HEK293 (cell line): ENCODE measurements at regions not wholly inside any gene's neighbourhood (a gene's known extent, or its start where the extent isn't known, plus 50 kb on each side); places are given as distances from the start of the nearest gene placed in this dataset.

Experiments
- CTCF ChIA-PET: fragments of 350-600 bp; formaldehyde crosslinking; extraction: SDS; loops from one replicate; lab custom pipeline; 2021; ENCODE audit warnings: antibody characterized with exemption; lab: Yijun Ruan, JAX
- POLR2A ChIA-PET: fragments of 300-600 bp; formaldehyde crosslinking; extraction: SDS; loops from one replicate; lab custom pipeline; 2020; ENCODE audit warnings: antibody characterized with exemption, inconsistent platforms; lab: Yijun Ruan, JAX
- H3K27ac ChIP-seq: fragments of 200-500 bp; sonication (Bioruptor generic); 2 replicates; pipeline ENCODE4 v1.5.1; 2014; ENCODE audit warnings: low read depth, low read length, control low read depth, inconsistent platforms; ENCODE audit errors: extremely low read depth
- H3K36me3 ChIP-seq, 2 experiments: fragments of 200-500 bp in 1 of 2; sonication (Bioruptor generic) in 1 of 2; 1 replicate in 1 of 2; 2 replicates in 1 of 2; pipeline ENCODE4 v1.5.1; 2014 to 2017; ENCODE audit warnings: inconsistent platforms in 2 of 2, low read length in 2 of 2; ENCODE audit not compliant: control insufficient read depth in 2 of 2, insufficient read depth in 1 of 2
- H3K4me1 ChIP-seq: fragments of 200-500 bp; sonication (Bioruptor generic); 2 replicates; pipeline ENCODE4 v1.5.1; 2014; ENCODE audit warnings: mild to moderate bottlenecking, low read length, inconsistent platforms; ENCODE audit not compliant: control insufficient read depth, insufficient read depth
- H3K4me3 ChIP-seq: 2 replicates; pipeline ENCODE4 v1.5.1; 2011; ENCODE audit warnings: low read depth, mild to moderate bottlenecking, control low read depth, low read length, moderate library complexity
- H3K9me3 ChIP-seq: fragments of 200-500 bp; sonication (Bioruptor generic); 2 replicates; pipeline ENCODE4 v1.5.1; 2014; ENCODE audit warnings: low read depth, low read length, inconsistent platforms; ENCODE audit not compliant: control insufficient read depth, insufficient read depth
- GLI2 ChIP-seq: fragments of 450-650 bp; formaldehyde crosslinking; IDR thresholded peaks from 2 replicates; pipeline ENCODE4; 2017; ENCODE audit warnings: missing biosample characterization, missing genetic modification characterization, low read depth, borderline replicate concordance
- KLF7 ChIP-seq: fragments of 450-650 bp; formaldehyde crosslinking; IDR thresholded peaks from 2 replicates; pipeline ENCODE4 v1.5.1; 2016; ENCODE audit warnings: missing biosample characterization, missing genetic modification characterization, borderline replicate concordance
- ZBTB1 ChIP-seq: fragments of 450-650 bp; formaldehyde crosslinking; IDR thresholded peaks from 2 replicates; pipeline ENCODE4 v1.5.1; 2016; ENCODE audit warnings: missing biosample characterization, missing genetic modification characterization
- ZFP69B ChIP-seq: fragments of 450-650 bp; formaldehyde crosslinking; IDR thresholded peaks from 2 replicates; pipeline ENCODE4 v1.5.1; 2016; ENCODE audit warnings: missing biosample characterization, missing genetic modification characterization
- ZNF138 ChIP-seq: fragments of 450-650 bp; formaldehyde crosslinking; IDR thresholded peaks from 2 replicates; pipeline ENCODE4 v1.5.1; 2016; ENCODE audit warnings: missing biosample characterization, missing genetic modification characterization, borderline replicate concordance
- ZNF169 ChIP-seq: fragments of 450-650 bp; formaldehyde crosslinking; IDR thresholded peaks from 2 replicates; pipeline ENCODE4 v1.5.1; 2016; ENCODE audit warnings: missing biosample characterization, missing genetic modification characterization
- ZNF175 ChIP-seq: fragments of 450-650 bp; formaldehyde crosslinking; IDR thresholded peaks from 2 replicates; pipeline ENCODE4 v1.5.1; 2016; ENCODE audit warnings: missing biosample characterization, missing genetic modification characterization
- ZNF18 ChIP-seq: fragments of 450-650 bp; formaldehyde crosslinking; IDR thresholded peaks from 2 replicates; pipeline ENCODE4 v1.5.1; 2016; ENCODE audit warnings: missing biosample characterization, missing genetic modification characterization
- ZNF211 ChIP-seq: fragments of 450-650 bp; formaldehyde crosslinking; IDR thresholded peaks from 2 replicates; pipeline ENCODE4 v1.5.1; 2016; ENCODE audit warnings: low read depth, missing biosample characterization, missing genetic modification characterization
- ZNF302 ChIP-seq: fragments of 450-650 bp; formaldehyde crosslinking; IDR thresholded peaks from 2 replicates; pipeline ENCODE4 v1.5.1; 2016; ENCODE audit warnings: missing biosample characterization, missing genetic modification characterization, low read depth
- ZNF394 ChIP-seq: fragments of 450-650 bp; formaldehyde crosslinking; IDR thresholded peaks from 2 replicates; pipeline ENCODE4 v1.5.1; 2016; ENCODE audit warnings: missing biosample characterization, missing genetic modification characterization, mild to moderate bottlenecking, moderate library complexity, borderline replicate concordance
- ZNF423 ChIP-seq: fragments of 450-650 bp; formaldehyde crosslinking; IDR thresholded peaks from 2 replicates; pipeline ENCODE4 v1.5.1; 2016; ENCODE audit warnings: missing biosample characterization, missing genetic modification characterization
- ZNF473 ChIP-seq: fragments of 450-650 bp; formaldehyde crosslinking; IDR thresholded peaks from 2 replicates; pipeline ENCODE4 v1.5.1; 2017; ENCODE audit warnings: missing biosample characterization, missing genetic modification characterization
- ZNF529 ChIP-seq: fragments of 450-650 bp; formaldehyde crosslinking; IDR thresholded peaks from 2 replicates; pipeline ENCODE4 v1.5.1; 2017; ENCODE audit warnings: missing genetic modification characterization, missing biosample characterization; ENCODE audit not compliant: insufficient replicate concordance
- ZNF530 ChIP-seq: fragments of 450-650 bp; formaldehyde crosslinking; IDR thresholded peaks from 2 replicates; pipeline ENCODE4 v1.5.1; 2016; ENCODE audit warnings: low read depth, missing biosample characterization, missing genetic modification characterization
- ZNF585B ChIP-seq: fragments of 450-650 bp; formaldehyde crosslinking; IDR thresholded peaks from 2 replicates; pipeline ENCODE4 v1.5.1; 2016; ENCODE audit warnings: missing biosample characterization, missing genetic modification characterization
- ZNF621 ChIP-seq: fragments of 450-650 bp; formaldehyde crosslinking; IDR thresholded peaks from 2 replicates; pipeline ENCODE4 v1.5.1; 2017; ENCODE audit warnings: missing biosample characterization, missing genetic modification characterization
- ZNF654 ChIP-seq: fragments of 450-650 bp; formaldehyde crosslinking; IDR thresholded peaks from 2 replicates; pipeline ENCODE4 v1.5.1; 2016; ENCODE audit warnings: low read depth, missing biosample characterization, missing genetic modification characterization
- ZNF670 ChIP-seq: fragments of 450-650 bp; formaldehyde crosslinking; IDR thresholded peaks from 2 replicates; pipeline ENCODE4 v1.5.1; 2016; ENCODE audit warnings: missing biosample characterization, missing genetic modification characterization, low read depth
- ZNF707 ChIP-seq: fragments of 450-650 bp; formaldehyde crosslinking; IDR thresholded peaks from 2 replicates; pipeline ENCODE4 v1.5.1; 2016; ENCODE audit warnings: missing biosample characterization, missing genetic modification characterization
- ZSCAN4 ChIP-seq: fragments of 450-650 bp; formaldehyde crosslinking; IDR thresholded peaks from 2 replicates; pipeline ENCODE4 v1.5.1; 2017; ENCODE audit warnings: missing biosample characterization, missing genetic modification characterization
- TF ChIP-seq, protein P1 (sequence below): fragments of 450-650 bp; formaldehyde crosslinking; IDR thresholded peaks from 2 replicates; pipeline ENCODE4 v1.5.1; 2016; ENCODE audit warnings: missing biosample characterization, missing genetic modification characterization

DNA sequence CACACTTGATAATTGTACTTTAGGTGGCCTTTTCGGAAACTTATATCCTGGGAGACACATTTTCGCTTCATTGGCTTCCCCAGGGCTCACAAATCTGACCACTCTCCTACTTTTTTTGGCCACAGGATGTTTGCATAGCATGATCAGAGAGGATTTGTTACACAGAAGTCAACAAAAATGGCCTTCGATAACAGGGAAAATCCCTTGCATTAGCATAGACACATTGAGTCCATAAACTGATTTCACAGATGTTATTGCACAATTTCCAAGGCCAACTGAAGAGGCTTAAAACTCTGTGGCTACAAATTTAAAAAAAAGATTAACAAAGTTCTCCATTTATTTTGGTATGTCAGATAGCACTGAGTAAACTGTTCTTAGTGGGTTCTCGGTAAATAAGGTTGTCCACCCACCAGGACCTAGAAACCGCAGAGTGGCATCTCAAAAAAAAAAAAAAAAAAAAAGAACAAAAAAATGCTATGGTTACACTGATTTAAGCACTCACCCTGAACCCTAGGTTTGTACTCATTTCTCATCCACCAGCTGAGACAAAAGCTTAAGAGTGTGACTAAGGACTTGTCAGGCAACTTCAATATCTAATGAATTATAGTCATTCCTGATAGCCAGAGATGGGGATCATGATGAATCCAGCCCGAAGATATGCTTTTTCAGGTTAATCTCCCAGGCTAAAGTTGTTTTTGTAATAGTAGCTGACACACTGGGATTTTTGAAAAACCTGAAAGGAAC is 188.9 kb upstream of the SYNPR start:
- Histone ChIP-seq H3K9me3 (no peaks in the 10 kb centered on the region), H3K36me3 (no peaks in the 10 kb centered on the region), H3K4me1 (no peaks in the 10 kb centered on the region), H3K4me3 (no peak overlapping the region)
- POLR2A ChIA-PET, result no interaction called here
- CTCF ChIA-PET, result interaction anchor here (0.6 to 0.7 kb wide), 2 partner anchors 11 to 276 kb away, joined by 3 read pairs; no protein-coding TSS in a partner anchor
- TF ChIP-seq ZNF302 (tag by site-specific recombination) (no peak), ZNF169 (tag by site-specific recombination) (no peak), ZNF654 (tag by site-specific recombination) (no peak), ZNF530 (tag by site-specific recombination) (no peak), ZNF707 (no peak), GLI2 (tag by site-specific recombination) (no peak), ZNF621 (tag by site-specific recombination) (no peak), ZNF423 (tag by site-specific recombination) (no peak), ZNF529 (tag by site-specific recombination) (no peak), ZNF175 (tag by site-specific recombination) (no peak), ZNF211 (tag by site-specific recombination) (no peak), ZNF394 (no peak), ZNF18 (tag by site-specific recombination) (no peak), ZNF473 (tag by site-specific recombination) (no peak), ZSCAN4 (tag by site-specific recombination) (no peak)
- TF ChIP-seq, all 188 proteins: peak for 0
- H3K27ac ChIP-seq, result no peak overlapping the region

- ChIA-PET POLR2A (no interaction called here), CTCF (interaction anchor here (0.7 kb wide), 1 partner anchor 277 kb away, joined by 3 read pairs; no protein-coding TSS in a partner anchor)
Observed at GRCh38 chr3:63089751-63090132, 188.4 kb upstream of the SYNPR start.

More at GRCh38 chr3:63089751-63090132, 188.4 kb upstream of the SYNPR start:
- TF ChIP-seq ZNF585B (tag by site-specific recombination) (no peak), ZNF138 (tag by site-specific recombination) (no peak), ZNF670 (no peak), ZFP69B (no peak), ZNF211 (tag by site-specific recombination) (no peak), KLF7 (tag by site-specific recombination) (no peak), ZNF423 (tag by site-specific recombination) (no peak), ZBTB1 (tag by site-specific recombination) (no peak)
- TF ChIP-seq, protein P1, sequence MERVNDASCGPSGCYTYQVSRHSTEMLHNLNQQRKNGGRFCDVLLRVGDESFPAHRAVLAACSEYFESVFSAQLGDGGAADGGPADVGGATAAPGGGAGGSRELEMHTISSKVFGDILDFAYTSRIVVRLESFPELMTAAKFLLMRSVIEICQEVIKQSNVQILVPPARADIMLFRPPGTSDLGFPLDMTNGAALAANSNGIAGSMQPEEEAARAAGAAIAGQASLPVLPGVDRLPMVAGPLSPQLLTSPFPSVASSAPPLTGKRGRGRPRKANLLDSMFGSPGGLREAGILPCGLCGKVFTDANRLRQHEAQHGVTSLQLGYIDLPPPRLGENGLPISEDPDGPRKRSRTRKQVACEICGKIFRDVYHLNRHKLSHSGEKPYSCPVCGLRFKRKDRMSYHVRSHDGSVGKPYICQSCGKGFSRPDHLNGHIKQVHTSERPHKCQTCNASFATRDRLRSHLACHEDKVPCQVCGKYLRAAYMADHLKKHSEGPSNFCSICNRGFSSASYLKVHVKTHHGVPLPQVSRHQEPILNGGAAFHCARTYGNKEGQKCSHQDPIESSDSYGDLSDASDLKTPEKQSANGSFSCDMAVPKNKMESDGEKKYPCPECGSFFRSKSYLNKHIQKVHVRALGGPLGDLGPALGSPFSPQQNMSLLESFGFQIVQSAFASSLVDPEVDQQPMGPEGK (tag by site-specific recombination), result no peak
- no peak overlapping the region for H3K4me3 ChIP-seq
- H3K4me1 ChIP-seq, result no peaks in the 10 kb centered on the region
- no peak overlapping the region for H3K27ac ChIP-seq
- no peaks in the 10 kb centered on the region for H3K9me3 ChIP-seq
- no peaks in the 10 kb centered on the region for H3K36me3 ChIP-seq
